Mesothelial cell of epicardium (in vitro differentiated cells): ENCODE measurements at regions not wholly inside any gene's neighbourhood (a gene's known extent, or its start where the extent isn't known, plus 50 kb on each side); places are given as distances from the start of the nearest gene placed in this dataset.

Source experiments
- DNase-seq, 2 experiments: peaks; one replicate each; pipeline ENCODE4 v3.0.0; 2021; ENCODE audit warnings: low spot score in 2 of 2; ENCODE audit not compliant: unreplicated experiment in 2 of 2
- H3K27ac Mint-ChIP-seq: 2 replicates; pipeline ENCODE4 v1.8.0; 2021; ENCODE audit warnings: mixed read lengths
- H3K27me3 Mint-ChIP-seq: 2 replicates; pipeline ENCODE4 v1.8.0; 2021; ENCODE audit warnings: low read depth, mixed read lengths
- H3K36me3 Mint-ChIP-seq: 2 replicates; pipeline ENCODE4 v1.8.0; 2021; ENCODE audit warnings: mixed read lengths
- H3K4me1 Mint-ChIP-seq: 2 replicates; pipeline ENCODE4 v1.8.0; 2021; ENCODE audit warnings: mixed read lengths
- H3K4me3 Mint-ChIP-seq: 2 replicates; pipeline ENCODE4 v1.8.0; 2021; ENCODE audit warnings: mild to moderate bottlenecking, moderate library complexity, mixed read lengths
- H3K9me3 Mint-ChIP-seq: 2 replicates; pipeline ENCODE4 v1.8.0; 2021; ENCODE audit warnings: mixed read lengths
- TF ChIP-seq, protein P1 (sequence below): fragments of 200-600 bp; sonication (generic); IDR thresholded peaks from one replicate; pipeline ENCODE4 v1.5.0; 2021; ENCODE audit warnings: antibody characterized with exemption; ENCODE audit not compliant: unreplicated experiment

DNA sequence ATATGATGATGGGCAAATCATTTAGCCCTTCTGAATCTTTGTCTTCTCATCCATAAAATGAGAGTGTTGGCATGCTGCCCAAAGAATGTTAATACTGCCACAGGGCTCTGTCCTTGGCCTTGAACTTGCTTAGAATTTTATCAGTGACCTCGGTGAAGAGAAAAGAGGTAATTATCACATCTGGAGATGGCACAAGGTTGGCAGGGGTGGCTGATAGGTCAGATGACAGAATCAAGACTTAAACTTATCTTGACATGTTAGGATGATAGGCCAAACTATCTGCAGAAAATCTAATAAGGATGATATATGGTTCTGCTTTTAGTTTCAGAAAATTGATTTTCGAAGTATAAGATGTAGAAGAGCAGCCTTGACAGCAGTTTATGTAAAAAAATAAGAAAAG, 599.1 kb upstream of the CLINT1 start:
- Mint-ChIP-seq H3K9me3 (peaks cover 4% of the 10 kb centered on the region), H3K27ac (no peak overlapping the region), H3K36me3 (no peaks in the 10 kb centered on the region), H3K27me3 (no peaks in the 10 kb centered on the region), H3K4me1 (no peaks in the 10 kb centered on the region), H3K4me3 (no peak overlapping the region)
- TF ChIP-seq, protein P1, sequence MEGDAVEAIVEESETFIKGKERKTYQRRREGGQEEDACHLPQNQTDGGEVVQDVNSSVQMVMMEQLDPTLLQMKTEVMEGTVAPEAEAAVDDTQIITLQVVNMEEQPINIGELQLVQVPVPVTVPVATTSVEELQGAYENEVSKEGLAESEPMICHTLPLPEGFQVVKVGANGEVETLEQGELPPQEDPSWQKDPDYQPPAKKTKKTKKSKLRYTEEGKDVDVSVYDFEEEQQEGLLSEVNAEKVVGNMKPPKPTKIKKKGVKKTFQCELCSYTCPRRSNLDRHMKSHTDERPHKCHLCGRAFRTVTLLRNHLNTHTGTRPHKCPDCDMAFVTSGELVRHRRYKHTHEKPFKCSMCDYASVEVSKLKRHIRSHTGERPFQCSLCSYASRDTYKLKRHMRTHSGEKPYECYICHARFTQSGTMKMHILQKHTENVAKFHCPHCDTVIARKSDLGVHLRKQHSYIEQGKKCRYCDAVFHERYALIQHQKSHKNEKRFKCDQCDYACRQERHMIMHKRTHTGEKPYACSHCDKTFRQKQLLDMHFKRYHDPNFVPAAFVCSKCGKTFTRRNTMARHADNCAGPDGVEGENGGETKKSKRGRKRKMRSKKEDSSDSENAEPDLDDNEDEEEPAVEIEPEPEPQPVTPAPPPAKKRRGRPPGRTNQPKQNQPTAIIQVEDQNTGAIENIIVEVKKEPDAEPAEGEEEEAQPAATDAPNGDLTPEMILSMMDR, result no peak
- DNase-seq, result no peak

DNA sequence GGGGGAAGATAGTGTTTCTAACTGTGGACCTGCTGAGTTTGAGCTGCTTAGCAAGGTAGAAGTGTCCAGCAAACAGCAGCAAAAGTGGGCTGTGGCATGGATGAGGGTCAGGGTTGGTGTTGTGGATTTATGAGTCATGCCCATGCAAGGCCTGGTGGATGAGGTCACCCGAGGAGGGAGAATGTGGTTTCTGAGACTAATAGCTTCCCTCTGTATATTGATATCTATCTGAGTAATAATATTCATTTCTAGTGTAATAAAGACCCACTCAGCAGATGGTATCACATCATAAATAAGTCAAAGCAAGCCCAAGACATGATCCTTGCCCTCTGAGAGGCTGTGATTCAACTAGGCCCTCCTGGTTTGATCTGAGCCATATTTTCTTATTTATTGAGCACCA, 597.8 kb upstream of the CLINT1 start:
- no peak for DNase-seq
- no peaks in the 10 kb centered on the region for H3K36me3 Mint-ChIP-seq
- no peaks in the 10 kb centered on the region for H3K27me3 Mint-ChIP-seq
- peaks cover 2% of the 10 kb centered on the region for H3K4me1 Mint-ChIP-seq
- peaks cover 4% of the 10 kb centered on the region for H3K9me3 Mint-ChIP-seq
- H3K4me3 Mint-ChIP-seq, result no peak overlapping the region
- H3K27ac Mint-ChIP-seq, result no peak overlapping the region
- TF ChIP-seq, protein P1, result no peak

DNA sequence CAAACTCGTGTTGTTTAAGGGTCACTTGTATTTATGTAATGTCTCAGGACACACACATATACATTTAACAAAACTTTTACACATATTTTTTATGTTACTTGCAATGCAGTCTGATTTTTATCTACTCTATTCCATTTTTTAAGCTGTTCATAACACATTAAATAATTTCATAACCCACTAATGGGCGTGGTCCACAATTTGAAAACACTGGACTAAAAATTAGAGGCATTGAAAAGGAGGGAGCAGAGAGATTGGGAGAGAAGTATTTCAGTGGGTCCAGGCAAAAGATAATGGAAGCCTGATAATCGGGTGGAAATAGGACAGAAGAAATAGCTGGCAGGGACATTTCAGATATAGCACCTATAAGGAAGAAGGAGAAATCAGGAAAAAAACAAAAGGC, 597.3 kb upstream of the CLINT1 start:
- no peak overlapping the region for H3K4me3 Mint-ChIP-seq
- no peaks in the 10 kb centered on the region for H3K27me3 Mint-ChIP-seq
- peaks cover 4% of the 10 kb centered on the region for H3K9me3 Mint-ChIP-seq
- H3K4me1 Mint-ChIP-seq, result peaks cover 7% of the 10 kb centered on the region
- no peak overlapping the region for H3K27ac Mint-ChIP-seq
- DNase-seq, result no peak
- no peaks in the 10 kb centered on the region for H3K36me3 Mint-ChIP-seq
- TF ChIP-seq, protein P1, result no peak

DNA sequence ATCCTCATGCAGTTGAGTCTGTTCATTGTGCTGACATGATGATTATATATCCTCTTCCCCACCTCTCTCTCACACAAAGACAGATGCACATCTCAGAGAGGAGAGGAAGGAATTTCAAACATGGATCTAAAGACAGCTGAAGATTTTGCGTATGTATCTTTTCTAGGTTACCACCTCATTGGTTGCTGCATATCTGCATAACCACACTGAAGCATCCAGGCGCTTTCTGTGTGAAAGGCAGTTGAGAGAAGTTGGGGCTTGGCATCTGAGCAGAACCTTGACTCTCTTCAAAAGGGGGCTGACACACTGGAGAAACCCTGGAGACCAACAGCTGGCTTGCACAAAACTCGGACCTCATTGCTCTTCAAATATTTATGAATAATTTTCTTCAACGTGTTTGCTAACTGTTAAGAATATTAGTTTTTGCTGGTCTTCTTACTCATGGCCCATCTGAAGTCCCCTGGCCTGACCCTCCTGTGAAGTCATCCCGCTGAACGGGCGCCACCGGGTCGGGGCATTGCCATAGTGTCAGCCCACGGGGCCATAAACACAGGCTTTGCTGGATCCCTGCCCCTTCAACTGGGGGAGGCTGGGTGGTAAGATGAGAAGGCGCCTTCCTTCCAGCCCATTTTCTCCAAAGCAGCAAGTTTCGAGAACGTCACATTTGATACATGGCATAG, 593.2 kb upstream of the CLINT1 start:
- no peak for DNase-seq
- no peaks in the 10 kb centered on the region for H3K27me3 Mint-ChIP-seq
- peaks cover 16% of the 10 kb centered on the region for H3K4me1 Mint-ChIP-seq
- TF ChIP-seq, protein P1, result no peak
- peaks cover 6% of the 10 kb centered on the region for H3K9me3 Mint-ChIP-seq
- no peak overlapping the region for H3K27ac Mint-ChIP-seq
- H3K36me3 Mint-ChIP-seq, result no peaks in the 10 kb centered on the region
- H3K4me3 Mint-ChIP-seq, result no peak overlapping the region

- TF ChIP-seq, protein P1, result no peak
- no peak for DNase-seq
- Mint-ChIP-seq H3K27ac (no peak overlapping the region), H3K9me3 (peaks cover 7% of the 10 kb centered on the region), H3K27me3 (no peaks in the 10 kb centered on the region), H3K4me3 (no peak overlapping the region), H3K36me3 (no peaks in the 10 kb centered on the region), H3K4me1 (peaks cover 16% of the 10 kb centered on the region)
These were observed 592.5 kb upstream of the CLINT1 start for GRCh38 chr5:158451203-158451992.
